Trophoblast cell (in vitro differentiated cells and primary cell): ENCODE measurements at regions not wholly inside any gene's neighbourhood (a gene's known extent, or its start where the extent isn't known, plus 50 kb on each side); places are given as distances from the start of the nearest gene placed in this dataset.

Source experiments
- DNase-seq, 2 donors: peaks; one replicate each; pipeline ENCODE4 v3.0.0-alpha.2; 2016
- H2AFZ ChIP-seq: 2 replicates; pipeline ENCODE4 v1.6.1; 2013; ENCODE audit warnings: low read length, moderate library complexity, mild to moderate bottlenecking; ENCODE audit not compliant: insufficient read depth, poor library complexity
- H2AK5ac ChIP-seq: 2 replicates; pipeline ENCODE4 v1.6.1; 2013; ENCODE audit warnings: mild to moderate bottlenecking, low read length
- H2BK120ac ChIP-seq: 2 replicates; pipeline ENCODE4 v1.6.1; 2013; ENCODE audit warnings: low read length, mild to moderate bottlenecking, moderate library complexity; ENCODE audit not compliant: insufficient read depth, poor library complexity
- H2BK12ac ChIP-seq: 2 replicates; pipeline ENCODE4 v1.6.1; 2013; ENCODE audit warnings: mild to moderate bottlenecking, low read length, moderate library complexity
- H2BK5ac ChIP-seq: 2 replicates; pipeline ENCODE4 v1.6.1; 2013; ENCODE audit warnings: low read length, low read depth, moderate library complexity, mild to moderate bottlenecking; ENCODE audit not compliant: poor library complexity
- H3K14ac ChIP-seq: 2 replicates; pipeline ENCODE4 v1.6.1; 2013; ENCODE audit warnings: mild to moderate bottlenecking, low read length
- H3K18ac ChIP-seq: 2 replicates; pipeline ENCODE4 v1.6.1; 2013; ENCODE audit warnings: mild to moderate bottlenecking, low read length
- H3K23ac ChIP-seq: 2 replicates; pipeline ENCODE4 v1.6.1; 2013; ENCODE audit warnings: low read length
- H3K27ac ChIP-seq: 2 replicates; pipeline ENCODE4 v1.5.1; 2013; ENCODE audit warnings: low read depth, mild to moderate bottlenecking, inconsistent platforms, low read length, moderate library complexity
- H3K27me3 ChIP-seq: 2 replicates; pipeline ENCODE4 v1.6.1; 2013; ENCODE audit warnings: inconsistent platforms, mild to moderate bottlenecking, low read length, moderate library complexity; ENCODE audit not compliant: insufficient read depth
- H3K36me3 ChIP-seq, 2 experiments: 1 replicate in 1 of 2; 2 replicates in 1 of 2; pipeline ENCODE4 v1.6.1; 2013; ENCODE audit warnings: low read length in 2 of 2, mild to moderate bottlenecking in 2 of 2, moderate library complexity in 1 of 2; ENCODE audit not compliant: insufficient read depth in 2 of 2, control insufficient read depth in 1 of 2
- H3K4ac ChIP-seq: 2 replicates; pipeline ENCODE4 v1.6.1; 2013; ENCODE audit warnings: low read depth, mild to moderate bottlenecking, low read length, moderate library complexity
- H3K4me1 ChIP-seq, 2 experiments: 1 replicate in 1 of 2; 2 replicates in 1 of 2; pipeline ENCODE4 v1.6.1; 2013; ENCODE audit warnings: low read length in 2 of 2, mild to moderate bottlenecking in 2 of 2, moderate library complexity in 1 of 2; ENCODE audit not compliant: insufficient read depth in 2 of 2, control insufficient read depth in 1 of 2
- H3K4me2 ChIP-seq: 2 replicates; pipeline ENCODE4 v1.6.1; 2013; ENCODE audit warnings: inconsistent platforms, mild to moderate bottlenecking, low read length, moderate library complexity
- H3K4me3 ChIP-seq: 2 replicates; pipeline ENCODE4 v1.5.1; 2013; ENCODE audit warnings: mild to moderate bottlenecking, low read depth, low read length, inconsistent platforms
- H3K79me1 ChIP-seq: one replicate; pipeline ENCODE4 v1.6.1; 2013; ENCODE audit warnings: low read length
- H3K79me2 ChIP-seq: 2 replicates; pipeline ENCODE4 v1.6.1; 2013; ENCODE audit warnings: low read length, mild to moderate bottlenecking; ENCODE audit not compliant: control insufficient read depth, insufficient read depth, poor library complexity
- H3K9ac ChIP-seq: 2 replicates; pipeline ENCODE4 v1.6.1; 2013; ENCODE audit warnings: mild to moderate bottlenecking, low read length
- H3K9me3 ChIP-seq: 2 replicates; pipeline ENCODE4 v1.6.1; 2013; ENCODE audit warnings: low read depth, mild to moderate bottlenecking, control low read depth, inconsistent platforms, low read length; ENCODE audit not compliant: insufficient read depth
- H4K12ac ChIP-seq: 2 replicates; pipeline ENCODE4 v1.6.1; 2013; ENCODE audit warnings: low read depth, mild to moderate bottlenecking, low read length, moderate library complexity
- H4K8ac ChIP-seq: 2 replicates; pipeline ENCODE4 v1.6.1; 2013; ENCODE audit warnings: low read depth, mild to moderate bottlenecking, low read length, moderate library complexity
- H4K91ac ChIP-seq: one replicate; pipeline ENCODE4 v1.6.1; 2013; ENCODE audit warnings: low read depth, mild to moderate bottlenecking, low read length, moderate library complexity
- WGBS: extraction: QIAGEN DNeasy Blood & Tissue Kit; methylation state at CpG from one replicate; pipeline ENCODE4 v1.1.7; 2013; ENCODE audit warnings: missing lambda C conversion rate; ENCODE audit not compliant: insufficient read length, insufficient coverage; ENCODE audit errors: extremely low coverage; 5-methylcytosine and 5-hydroxymethylcytosine counted together

DNA sequence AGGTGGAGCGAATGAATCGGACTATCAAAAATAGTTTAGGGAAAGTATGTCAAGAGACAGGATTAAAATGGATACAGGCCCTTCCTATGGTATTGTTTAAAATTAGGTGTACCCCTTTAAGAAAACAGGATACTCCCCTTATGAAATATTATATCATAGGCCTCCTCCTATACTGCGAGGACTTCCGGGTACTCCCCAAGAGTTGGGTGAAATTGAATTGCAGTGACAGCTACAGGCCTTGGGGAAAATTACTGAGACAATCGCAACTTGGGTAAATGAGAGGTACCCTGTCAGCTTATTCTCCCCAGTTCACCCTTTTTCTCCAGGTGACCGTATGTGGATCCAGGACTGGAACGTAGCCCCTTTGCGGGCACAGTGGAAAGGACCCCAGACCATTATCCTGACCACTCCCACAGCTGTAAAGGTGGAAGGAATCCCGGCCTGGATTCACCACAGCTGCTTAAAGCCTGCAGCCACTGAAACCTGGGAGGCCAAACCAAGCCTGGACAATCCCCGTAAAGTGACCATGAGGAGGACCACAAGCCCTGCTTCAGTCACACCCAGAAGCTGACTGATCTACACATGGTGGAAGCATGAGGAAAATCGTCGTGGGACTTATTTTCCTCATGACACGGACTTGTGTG, 1138.1 kb downstream of the ARAP2 start:
- H3K23ac ChIP-seq = no peak overlapping the region
- WGBS = no CpG with 5 or more reads among the region's 13 CpGs
- H2BK120ac ChIP-seq = peak overlapping the region; percentile 1
- no peaks in the 10 kb centered on the region for H3K27me3 ChIP-seq
- no peak for DNase-seq
- H3K4me3 ChIP-seq = no peak overlapping the region
- H3K27ac ChIP-seq = peak overlapping the region; percentile 63
- H2BK5ac ChIP-seq = peak overlapping the region; percentile 15
- no peaks in the 10 kb centered on the region for H3K36me3 ChIP-seq
- peaks cover 5 to 8% of the 10 kb centered on the region in 2 experiments for H3K4me1 ChIP-seq
- H3K4me2 ChIP-seq = no peak overlapping the region
- peak overlapping the region; percentile 90 for H2BK12ac ChIP-seq
- H4K12ac ChIP-seq = no peak overlapping the region
- H3K9me3 ChIP-seq = no peaks in the 10 kb centered on the region
- peaks cover 12% of the 10 kb centered on the region for H3K79me1 ChIP-seq
- H3K4ac ChIP-seq = peak overlapping the region; percentile 24
- H3K79me2 ChIP-seq = no peaks in the 10 kb centered on the region
- no peak overlapping the region for H2AFZ ChIP-seq
- peak overlapping the region; percentile 68 for H4K91ac ChIP-seq
- H3K18ac ChIP-seq = peak overlapping the region; percentile 12
- H3K14ac ChIP-seq = peak overlapping the region; percentile 36
- no peak overlapping the region for H3K9ac ChIP-seq
- peak overlapping the region; percentile 20 for H2AK5ac ChIP-seq
- peak overlapping the region; percentile 15 for H4K8ac ChIP-seq

DNA sequence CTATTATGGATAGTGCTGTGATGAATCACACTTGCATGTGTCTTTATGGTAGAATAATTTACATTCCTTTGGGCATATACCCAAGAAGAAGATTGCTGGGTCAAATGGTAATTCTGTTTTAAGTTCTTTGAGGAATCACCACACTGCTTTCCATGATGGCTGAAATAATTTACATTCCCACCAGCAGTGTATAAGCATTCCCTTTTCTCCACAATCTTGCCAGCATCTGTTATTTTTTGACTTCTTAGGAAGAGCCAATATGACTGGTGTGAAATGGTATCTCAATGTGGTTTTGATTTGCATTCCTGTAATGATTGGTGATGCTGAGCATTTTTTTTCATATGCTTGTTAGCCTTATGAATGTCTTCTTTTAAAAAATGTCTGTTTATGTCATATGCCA, 1120.2 kb downstream of the ARAP2 start:
- Histone ChIP-seq H2BK12ac (no peak overlapping the region), H4K12ac (no peak overlapping the region), H3K4ac (no peak overlapping the region), H3K79me2 (no peaks in the 10 kb centered on the region), H3K9me3 (no peaks in the 10 kb centered on the region), H3K79me1 (no peaks in the 10 kb centered on the region), H3K4me1 (no peaks in the 10 kb centered on the region), H3K18ac (no peak overlapping the region), H4K91ac (no peak overlapping the region), H3K36me3 (no peaks in the 10 kb centered on the region), H3K4me3 (no peak overlapping the region), H3K27me3 (no peaks in the 10 kb centered on the region), H3K23ac (no peak overlapping the region), H3K4me2 (no peak overlapping the region), H3K9ac (no peak overlapping the region), H2BK5ac (no peak overlapping the region), H4K8ac (no peak overlapping the region), H2AFZ (no peak overlapping the region), H2BK120ac (no peak overlapping the region), H2AK5ac (no peak overlapping the region), H3K14ac (no peak overlapping the region), H3K27ac (no peak overlapping the region)
- DNase-seq = peak; percentile 3 to 72

DNA sequence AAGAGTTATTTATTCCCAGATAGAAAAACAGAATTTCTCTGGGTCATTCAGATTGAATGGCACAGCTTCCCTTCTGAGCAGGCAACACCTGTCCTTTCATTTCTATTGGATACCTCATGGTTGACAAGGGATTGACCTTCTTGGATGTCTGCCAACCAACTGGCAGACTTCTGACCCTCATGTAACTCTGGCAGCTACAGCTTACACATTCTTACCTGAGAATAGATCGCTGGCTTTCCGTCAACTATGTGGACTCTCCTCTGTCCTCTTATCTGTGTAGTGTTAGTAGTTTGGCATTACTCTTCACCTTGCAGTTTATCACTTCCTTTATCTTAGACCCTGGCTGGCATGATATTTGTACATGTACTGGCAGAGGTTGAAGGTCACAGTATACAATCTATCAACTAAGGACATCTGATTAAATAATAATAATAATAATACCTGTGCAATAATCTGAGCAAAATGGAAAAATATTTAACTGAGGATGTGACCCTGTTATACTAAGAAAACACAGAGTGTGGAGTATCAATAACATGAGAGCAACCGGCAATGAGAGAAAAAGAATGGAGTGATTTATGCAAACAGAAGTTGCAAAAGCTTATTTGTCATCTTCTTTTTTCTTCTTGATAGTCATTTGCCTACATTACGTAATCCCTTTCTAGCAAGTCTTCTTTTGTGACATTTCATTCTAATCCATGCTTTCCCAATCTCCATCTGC, 1118.2 kb downstream of the ARAP2 start:
- Histone ChIP-seq H3K14ac (no peak overlapping the region), H3K79me1 (no peaks in the 10 kb centered on the region), H3K23ac (no peak overlapping the region), H3K27ac (no peak overlapping the region), H3K27me3 (no peaks in the 10 kb centered on the region), H3K79me2 (no peaks in the 10 kb centered on the region), H2BK12ac (no peak overlapping the region), H3K4me3 (no peak overlapping the region), H4K8ac (no peak overlapping the region), H3K4me2 (no peak overlapping the region), H2AFZ (no peak overlapping the region), H3K4ac (no peak overlapping the region), H3K36me3 (no peaks in the 10 kb centered on the region), H2BK120ac (no peak overlapping the region), H3K9ac (no peak overlapping the region), H2AK5ac (no peak overlapping the region), H4K91ac (no peak overlapping the region), H3K18ac (no peak overlapping the region), H2BK5ac (no peak overlapping the region), H3K9me3 (no peaks in the 10 kb centered on the region), H4K12ac (no peak overlapping the region), H3K4me1 (no peaks in the 10 kb centered on the region)
- WGBS = no CpG with 5 or more reads among the region's 4 CpGs
- peak in 1 of 2 donors; percentile 7 for DNase-seq

DNA sequence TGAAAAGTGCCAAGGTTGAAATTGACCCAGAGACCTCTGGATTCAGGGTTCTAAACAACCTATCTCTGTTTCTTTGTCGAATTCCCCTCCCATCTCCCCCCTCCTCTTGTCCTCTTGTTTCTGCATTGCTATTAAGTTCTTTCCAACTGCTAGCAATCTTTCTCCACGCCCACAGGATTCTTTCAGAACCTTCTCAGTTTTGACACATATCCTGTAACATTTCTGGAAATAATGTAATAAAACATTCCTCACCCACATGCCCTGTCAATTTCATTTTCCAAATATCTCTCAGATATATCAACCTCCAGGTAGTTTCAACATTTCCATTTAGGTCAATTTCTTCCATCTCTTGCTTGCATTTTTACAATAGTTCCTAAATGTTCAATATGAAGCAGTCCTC, 1105.9 kb downstream of the ARAP2 start:
- H3K18ac ChIP-seq = no peak overlapping the region
- no peak overlapping the region for H3K4ac ChIP-seq
- H3K79me1 ChIP-seq = no peaks in the 10 kb centered on the region
- no CpG with 5 or more reads among the region's 2 CpGs for WGBS
- H4K12ac ChIP-seq = no peak overlapping the region
- peak in 1 of 2 donors; percentile 52 for DNase-seq
- H3K36me3 ChIP-seq = peaks cover 6 to 12% of the 10 kb centered on the region in 2 experiments
- H2BK5ac ChIP-seq = no peak overlapping the region
- peaks cover 5% of the 10 kb centered on the region for H3K9me3 ChIP-seq
- no peak overlapping the region for H3K23ac ChIP-seq
- no peak overlapping the region for H3K9ac ChIP-seq
- no peaks in the 10 kb centered on the region for H3K4me1 ChIP-seq
- no peak overlapping the region for H2AFZ ChIP-seq
- no peak overlapping the region for H3K4me2 ChIP-seq
- H4K91ac ChIP-seq = no peak overlapping the region
- H2BK12ac ChIP-seq = no peak overlapping the region
- H2AK5ac ChIP-seq = no peak overlapping the region
- H2BK120ac ChIP-seq = no peak overlapping the region
- no peaks in the 10 kb centered on the region for H3K27me3 ChIP-seq
- no peak overlapping the region for H3K14ac ChIP-seq
- no peak overlapping the region for H4K8ac ChIP-seq
- no peak overlapping the region for H3K4me3 ChIP-seq
- H3K27ac ChIP-seq = no peak overlapping the region
- no peaks in the 10 kb centered on the region for H3K79me2 ChIP-seq
